IMR-90 (cell line): ENCODE measurements at regions not wholly inside any gene's neighbourhood (a gene's known extent, or its start where the extent isn't known, plus 50 kb on each side); places are given as distances from the start of the nearest gene placed in this dataset.

Experiments used
- ATAC-seq: fragments of 200-7000 bp; cut with Tn5 transposase; 2 replicates; pipeline ENCODE4 v1.9.1; 2020; ENCODE audit warnings: low read depth, mild to moderate bottlenecking, moderate library complexity
- BruUV-seq: library from RNA; stranded (reverse); fragments of 400-500 nt; replicated peaks from 2 replicates; lab custom pipeline; 2021; lab: Mats Ljungman, UMichigan
- CTCF ChIA-PET: fragments of 300-600 bp; formaldehyde crosslinking; extraction: SDS; loops from one replicate; lab custom pipeline; 2021; ENCODE audit warnings: antibody characterized with exemption; lab: Yijun Ruan, JAX
- POLR2A ChIA-PET: fragments of 300-600 bp; sonication (Branson Sonifier 250); formaldehyde crosslinking; loops from one replicate; lab custom pipeline; 2022; ENCODE audit warnings: antibody characterized with exemption; ENCODE audit not compliant: unreplicated experiment; lab: Charles Lee
- DNase-seq: peaks from one replicate; pipeline ENCODE4 v3.0.0; 2013
- H2AFZ ChIP-seq: replicated peaks from 2 replicates; pipeline ENCODE3; 2013; ENCODE audit warnings: low read length, mild to moderate bottlenecking; ENCODE audit not compliant: poor library complexity
- H2AK5ac ChIP-seq: 2 replicates; pipeline ENCODE4 v1.6.1; 2013; ENCODE audit warnings: low read depth, low read length, inconsistent platforms
- H2AK9ac ChIP-seq: replicated peaks from 2 replicates; pipeline ENCODE3; 2013; ENCODE audit warnings: mild to moderate bottlenecking, low read depth, low read length, moderate library complexity; ENCODE audit not compliant: poor library complexity
- H2BK120ac ChIP-seq: 2 replicates; pipeline ENCODE4 v1.6.1; 2013; ENCODE audit warnings: low read depth, low read length, inconsistent platforms
- H2BK15ac ChIP-seq: 3 replicates; pipeline ENCODE4 v1.6.1; 2013; ENCODE audit warnings: low read depth, low read length, inconsistent platforms
- H2BK20ac ChIP-seq: 2 replicates; pipeline ENCODE4 v1.6.1; 2013; ENCODE audit warnings: low read depth, mild to moderate bottlenecking, inconsistent platforms, low read length, moderate library complexity
- H2BK5ac ChIP-seq: 2 replicates; pipeline ENCODE4 v1.6.1; 2013; ENCODE audit warnings: mild to moderate bottlenecking, low read depth, low read length, inconsistent platforms; ENCODE audit not compliant: poor library complexity, severe bottlenecking
- H3K14ac ChIP-seq: replicated peaks from 2 replicates; pipeline ENCODE4 v1.6.1; 2013; ENCODE audit warnings: low read depth, low read length, inconsistent platforms
- H3K18ac ChIP-seq: 2 replicates; pipeline ENCODE4 v1.6.1; 2013; ENCODE audit warnings: low read depth, low read length, control low read depth
- H3K23ac ChIP-seq: 2 replicates; pipeline ENCODE4 v1.6.1; 2013; ENCODE audit warnings: low read depth, low read length, inconsistent platforms
- H3K27ac ChIP-seq: 2 replicates; pipeline ENCODE4 v1.5.1; 2013; ENCODE audit warnings: mild to moderate bottlenecking, control low read depth, low read length; ENCODE audit not compliant: insufficient read depth
- H3K27me3 ChIP-seq: 2 replicates; pipeline ENCODE4 v1.6.1; 2013; ENCODE audit warnings: low read length; ENCODE audit not compliant: control insufficient read depth, insufficient read depth
- H3K36me3 ChIP-seq: 2 replicates; pipeline ENCODE4 v1.6.1; 2013; ENCODE audit warnings: low read length, mixed read lengths; ENCODE audit not compliant: control insufficient read depth, insufficient read depth
- H3K4ac ChIP-seq: 2 replicates; pipeline ENCODE4 v1.6.1; 2013; ENCODE audit warnings: low read depth, low read length, inconsistent platforms
- H3K4me1 ChIP-seq: 2 replicates; pipeline ENCODE4 v1.6.1; 2013; ENCODE audit warnings: low read length, mixed read lengths; ENCODE audit not compliant: control insufficient read depth, insufficient read depth
- H3K4me2 ChIP-seq: 2 replicates; pipeline ENCODE4 v1.6.1; 2013; ENCODE audit warnings: low read depth, mild to moderate bottlenecking, control low read depth, low read length, moderate library complexity
- H3K4me3 ChIP-seq: 2 replicates; pipeline ENCODE4 v1.5.1; 2013; ENCODE audit warnings: low read depth, mild to moderate bottlenecking, control low read depth, low read length, moderate library complexity; ENCODE audit not compliant: insufficient read depth
- H3K56ac ChIP-seq: 2 replicates; pipeline ENCODE4 v1.6.1; 2013; ENCODE audit warnings: low read length, inconsistent platforms; ENCODE audit not compliant: insufficient read depth; ENCODE audit errors: extremely low read depth
- H3K79me1 ChIP-seq, 2 experiments: 2 replicates each; pipeline ENCODE4 v1.6.1; 2013; ENCODE audit warnings: low read length in 2 of 2, inconsistent platforms in 1 of 2, low read depth in 1 of 2
- H3K9ac ChIP-seq: 2 replicates; pipeline ENCODE4 v1.6.1; 2013; ENCODE audit warnings: low read depth, low read length, control low read depth
- H3K9me1 ChIP-seq: 2 replicates; pipeline ENCODE4 v1.6.1; 2013; ENCODE audit warnings: low read length, inconsistent platforms; ENCODE audit not compliant: insufficient read depth
- H3K9me3 ChIP-seq: 2 replicates; pipeline ENCODE4 v1.6.1; 2013; ENCODE audit warnings: low read length; ENCODE audit not compliant: control insufficient read depth, insufficient read depth
- H4K20me1 ChIP-seq: 2 replicates; pipeline ENCODE4 v1.6.1; 2013; ENCODE audit warnings: low read length, inconsistent platforms; ENCODE audit not compliant: insufficient read depth
- H4K5ac ChIP-seq: 2 replicates; pipeline ENCODE4 v1.6.1; 2013; ENCODE audit warnings: mild to moderate bottlenecking, low read depth, low read length, control low read depth
- H4K8ac ChIP-seq, 2 experiments: 2 replicates each; pipeline ENCODE4 v1.6.1; 2013; ENCODE audit warnings: low read depth in 2 of 2, low read length in 2 of 2, control low read depth in 1 of 2, inconsistent platforms in 1 of 2
- H4K91ac ChIP-seq: 2 replicates; pipeline ENCODE4 v1.6.1; 2013; ENCODE audit warnings: low read depth, low read length, inconsistent platforms; ENCODE audit not compliant: insufficient read depth
- CEBPB ChIP-seq: IDR thresholded peaks from 2 replicates; pipeline ENCODE4 v1.6.1; 2012; ENCODE audit warnings: low read depth, low read length, improper control_type of control experiment
- CHD1 ChIP-seq: IDR thresholded peaks from 2 replicates; pipeline ENCODE4 v1.6.1; 2012; ENCODE audit warnings: low read depth, low read length, improper control_type of control experiment
- FOS ChIP-seq: fragments of 150-350 bp; IDR thresholded peaks from 2 replicates; pipeline ENCODE4 v1.6.1; 2016; ENCODE audit warnings: low read depth, low read length
- MAFK ChIP-seq: IDR thresholded peaks from 2 replicates; pipeline ENCODE4 v1.6.1; 2012; ENCODE audit warnings: low read depth, low read length, improper control_type of control experiment
- MAZ ChIP-seq: IDR thresholded peaks from 2 replicates; pipeline ENCODE4 v1.6.1; 2012; ENCODE audit warnings: low read depth, mild to moderate bottlenecking, low read length, improper control_type of control experiment, moderate library complexity, borderline replicate concordance
- NFE2L2 ChIP-seq: fragments of 150-350 bp; IDR thresholded peaks from 2 replicates; pipeline ENCODE4 v1.6.1; 2016; ENCODE audit warnings: low read depth, mild to moderate bottlenecking, low read length
- RAD21 ChIP-seq: IDR thresholded peaks from 2 replicates; pipeline ENCODE4 v1.6.1; 2012; ENCODE audit warnings: low read length, improper control_type of control experiment
- RFX5 ChIP-seq: IDR thresholded peaks from 2 replicates; pipeline ENCODE4 v1.8.0; 2012; ENCODE audit warnings: low read depth, mild to moderate bottlenecking, low read length, moderate library complexity
- SMC3 ChIP-seq: fragments of 150-350 bp; IDR thresholded peaks from 2 replicates; pipeline ENCODE4 v1.6.1; 2016; ENCODE audit warnings: low read depth, mild to moderate bottlenecking, antibody characterized with exemption, low read length, moderate library complexity
- WGBS, 2 experiments: methylation state at CpG; one replicate each; pipeline versions ENCODE4 v1.1.5 to v1.1.7; 2013; ENCODE audit warnings: missing lambda C conversion rate in 2 of 2; ENCODE audit not compliant: insufficient read length in 1 of 2; ENCODE audit errors: extremely low coverage in 2 of 2; 5-methylcytosine and 5-hydroxymethylcytosine counted together
- dilution Hi-C: fragments of 300-500 bp; cut with HindIII; formaldehyde crosslinking; loops from one replicate; pipeline ENCODE4 v1.14.3; 2018; ENCODE audit warnings: low sequenced_read_pairs; ENCODE audit not compliant: unreplicated experiment
- in situ Hi-C: fragments of 300-500 bp; cut with MboI; formaldehyde crosslinking; loops from 3 replicates; pipeline ENCODE4 v1.14.3; 2019; ENCODE audit warnings: low sequenced_read_pairs, inconsistent platforms, mixed read lengths
- intact Hi-C: fragments of 100-400 bp; cut with micrococcal nuclease; formaldehyde crosslinking; loops from 2 replicates; pipeline ENCODE4 v1.10.0; 2022
- TF ChIP-seq, protein P1 (sequence below): conservative IDR thresholded peaks from 2 replicates; pipeline ENCODE4 v1.5.1; 2012; ENCODE audit warnings: mild to moderate bottlenecking, low read depth, low read length, improper control_type of control experiment
- TF ChIP-seq, protein P2 (sequence below): fragments of 150-350 bp; IDR thresholded peaks from 2 replicates; pipeline ENCODE4 v1.6.1; 2016; ENCODE audit warnings: low read depth, mild to moderate bottlenecking, low read length, moderate library complexity, borderline replicate concordance

DNA sequence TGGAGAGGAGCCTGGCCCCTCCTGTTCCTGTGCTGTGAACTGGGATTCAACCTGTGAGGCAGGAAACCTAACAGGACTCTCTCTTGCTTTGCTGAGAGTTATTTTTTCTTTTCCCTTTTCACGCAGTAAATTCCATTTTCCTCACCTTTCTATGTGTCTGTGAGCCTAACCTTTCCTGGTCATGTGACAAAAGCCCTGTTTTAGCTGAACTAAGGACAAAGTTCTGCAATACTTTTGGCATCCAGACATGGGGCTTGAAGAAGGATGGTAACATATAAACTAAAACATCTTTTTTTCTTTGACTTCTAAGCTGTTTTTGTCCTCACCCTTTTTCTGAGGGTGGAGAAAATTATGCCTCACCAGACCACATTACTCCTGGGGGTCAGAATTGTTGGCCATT lies 368.5 kb downstream of the HTR1B start:
- H4K20me1 ChIP-seq, result no peaks in the 10 kb centered on the region
- no peak overlapping the region for H2BK5ac ChIP-seq
- TF ChIP-seq, protein P1, sequence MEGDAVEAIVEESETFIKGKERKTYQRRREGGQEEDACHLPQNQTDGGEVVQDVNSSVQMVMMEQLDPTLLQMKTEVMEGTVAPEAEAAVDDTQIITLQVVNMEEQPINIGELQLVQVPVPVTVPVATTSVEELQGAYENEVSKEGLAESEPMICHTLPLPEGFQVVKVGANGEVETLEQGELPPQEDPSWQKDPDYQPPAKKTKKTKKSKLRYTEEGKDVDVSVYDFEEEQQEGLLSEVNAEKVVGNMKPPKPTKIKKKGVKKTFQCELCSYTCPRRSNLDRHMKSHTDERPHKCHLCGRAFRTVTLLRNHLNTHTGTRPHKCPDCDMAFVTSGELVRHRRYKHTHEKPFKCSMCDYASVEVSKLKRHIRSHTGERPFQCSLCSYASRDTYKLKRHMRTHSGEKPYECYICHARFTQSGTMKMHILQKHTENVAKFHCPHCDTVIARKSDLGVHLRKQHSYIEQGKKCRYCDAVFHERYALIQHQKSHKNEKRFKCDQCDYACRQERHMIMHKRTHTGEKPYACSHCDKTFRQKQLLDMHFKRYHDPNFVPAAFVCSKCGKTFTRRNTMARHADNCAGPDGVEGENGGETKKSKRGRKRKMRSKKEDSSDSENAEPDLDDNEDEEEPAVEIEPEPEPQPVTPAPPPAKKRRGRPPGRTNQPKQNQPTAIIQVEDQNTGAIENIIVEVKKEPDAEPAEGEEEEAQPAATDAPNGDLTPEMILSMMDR, result no peak
- TF ChIP-seq SMC3, result no peak
- no peak for TF ChIP-seq RAD21
- TF ChIP-seq NFE2L2, result no peak
- TF ChIP-seq MAFK, result no peak
- no peak for TF ChIP-seq CHD1
- TF ChIP-seq MAZ, result no peak
- TF ChIP-seq CEBPB, result no peak
- TF ChIP-seq RFX5, result no peak
- TF ChIP-seq FOS, result no peak
- TF ChIP-seq, protein P2, sequence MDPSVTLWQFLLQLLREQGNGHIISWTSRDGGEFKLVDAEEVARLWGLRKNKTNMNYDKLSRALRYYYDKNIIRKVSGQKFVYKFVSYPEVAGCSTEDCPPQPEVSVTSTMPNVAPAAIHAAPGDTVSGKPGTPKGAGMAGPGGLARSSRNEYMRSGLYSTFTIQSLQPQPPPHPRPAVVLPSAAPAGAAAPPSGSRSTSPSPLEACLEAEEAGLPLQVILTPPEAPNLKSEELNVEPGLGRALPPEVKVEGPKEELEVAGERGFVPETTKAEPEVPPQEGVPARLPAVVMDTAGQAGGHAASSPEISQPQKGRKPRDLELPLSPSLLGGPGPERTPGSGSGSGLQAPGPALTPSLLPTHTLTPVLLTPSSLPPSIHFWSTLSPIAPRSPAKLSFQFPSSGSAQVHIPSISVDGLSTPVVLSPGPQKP, result no peak
- no peaks in the 10 kb centered on the region for H3K9me1 ChIP-seq
- peak overlapping the region; percentile 37 for H2AK9ac ChIP-seq
- no CpG with 5 or more reads among the region's 1 CpG for WGBS, 2 experiments
- in situ Hi-C loops, result no loop called here
- no peak overlapping the region for H2AFZ ChIP-seq
- intact Hi-C loops, result no loop called here
- ChIA-PET CTCF (no interaction called here), POLR2A (no interaction called here)
- ATAC-seq (no peak), DNase-seq (no peak)
- no peaks in the 10 kb centered on the region for H3K9me3 ChIP-seq
- no peak overlapping the region for H3K27ac ChIP-seq
- no peak overlapping the region for H3K4me3 ChIP-seq
- H4K91ac ChIP-seq, result no peak overlapping the region
- no peaks in the 10 kb centered on the region for H3K27me3 ChIP-seq
- no peak overlapping the region for H2BK15ac ChIP-seq
- H3K56ac ChIP-seq, result no peak overlapping the region
- no peak overlapping the region for H4K5ac ChIP-seq
- dilution Hi-C loops, result no loop called here
- no peak overlapping the region for H3K9ac ChIP-seq
- no peak overlapping the region for H3K23ac ChIP-seq
- no TSS peak for BruUV-seq
- H2BK20ac ChIP-seq, result no peak overlapping the region
- no peak overlapping the region for H3K14ac ChIP-seq
- H3K18ac ChIP-seq, result no peak overlapping the region; the same call in 1 of the 2 replicates
- no peaks in the 10 kb centered on the region for H3K36me3 ChIP-seq
- H3K79me1 ChIP-seq, result no peaks in the 10 kb centered on the region
- no peak overlapping the region for H3K4me2 ChIP-seq
- no peak overlapping the region for H2BK120ac ChIP-seq
- H4K8ac ChIP-seq, result no peak overlapping the region
- H3K4ac ChIP-seq, result no peak overlapping the region
- H2AK5ac ChIP-seq, result no peak overlapping the region
- H3K4me1 ChIP-seq, result no peaks in the 10 kb centered on the region; the same call in none of the 2 replicates
